GM13976 (cell line): ENCODE measurements at regions not wholly inside any gene's neighbourhood (a gene's known extent, or its start where the extent isn't known, plus 50 kb on each side); places are given as distances from the start of the nearest gene placed in this dataset.

Experiments used
- DNase-seq: peaks from one replicate; pipeline ENCODE4 v3.0.0; 2012; ENCODE audit warnings: low spot score
- CTCF ChIP-seq: IDR thresholded peaks from 2 replicates; pipeline ENCODE4 v1.5.1; 2012; ENCODE audit warnings: borderline replicate concordance, mild to moderate bottlenecking; ENCODE audit not compliant: insufficient read depth; ENCODE audit errors: extremely low read depth, missing control alignments, control extremely low read depth
- in situ Hi-C: fragments of 300-500 bp; cut with MboI; formaldehyde crosslinking; loops from one replicate; pipeline ENCODE4 v1.12.0; 2022; ENCODE audit warnings: low sequenced_read_pairs, mixed read lengths, inconsistent platforms; ENCODE audit not compliant: unreplicated experiment

- DNase-seq, result no peak
- TF ChIP-seq CTCF, result no peak
- in situ Hi-C loops, result no loop called here
Measured at GRCh38 chr11:79594834-79595233, 154.0 kb upstream of the TENM4 start.

GRCh38 chr11:79592824-79593223 lies 152.0 kb upstream of the TENM4 start:
- DNase-seq, result no peak
- TF ChIP-seq CTCF, result no peak
- in situ Hi-C loops, result no loop called here

- DNase-seq, result no peak
- in situ Hi-C loops, result no loop called here
- no peak for TF ChIP-seq CTCF
Measured at GRCh38 chr11:79592406-79592805, 151.6 kb upstream of the TENM4 start.

GRCh38 chr11:79582434-79582833 lies 141.6 kb upstream of the TENM4 start:
- no peak for TF ChIP-seq CTCF

GRCh38 chr11:79579063-79579462 lies 138.2 kb upstream of the TENM4 start:
- in situ Hi-C loops, result no loop called here
- no peak for TF ChIP-seq CTCF
- DNase-seq, result no peak

More at GRCh38 chr11:79582434-79582833, 141.6 kb upstream of the TENM4 start:
- in situ Hi-C loops, result no loop called here
- no peak for DNase-seq

GRCh38 chr11:79578116-79578515 lies 137.3 kb upstream of the TENM4 start:
- in situ Hi-C loops, result no loop called here
- no peak for DNase-seq
- TF ChIP-seq CTCF, result no peak

GRCh38 chr11:79575701-79576100 lies 134.9 kb upstream of the TENM4 start:
- DNase-seq, result no peak
- in situ Hi-C loops, result no loop called here
- no peak for TF ChIP-seq CTCF
